CD8-positive, alpha-beta memory T cell (primary cell): ENCODE measurements at regions not wholly inside any gene's neighbourhood (a gene's known extent, or its start where the extent isn't known, plus 50 kb on each side); places are given as distances from the start of the nearest gene placed in this dataset.
A peak's percentile ranks its signal among the peaks of the same experiment; 100 is the strongest.

Source experiments
- CTCF ChIA-PET: fragments of 350-600 bp; sonication (Branson Sonifier 250); formaldehyde crosslinking; loops from one replicate; lab custom pipeline; 2021; ENCODE audit warnings: antibody characterized with exemption; lab: Charles Lee
- POLR2A ChIA-PET: fragments of 350-600 bp; sonication (Branson Sonifier 250); formaldehyde crosslinking; loops from one replicate; lab custom pipeline; 2021; ENCODE audit warnings: antibody characterized with exemption; lab: Charles Lee
- DNase-seq, 5 donors: peaks; one replicate each; pipeline versions ENCODE4 v3.0.0 to v3.0.0-alpha.2; 2020 to 2022; ENCODE audit warnings: mixed read lengths in 1 of 5
- H3K27ac ChIP-seq: one replicate; pipeline ENCODE4 v1.7.0; 2013; ENCODE audit warnings: low read depth, mild to moderate bottlenecking, low read length, moderate library complexity
- H3K27me3 ChIP-seq: 2 replicates; pipeline ENCODE4 v1.7.0; 2013; ENCODE audit warnings: low read length, mild to moderate bottlenecking; ENCODE audit not compliant: insufficient read depth, poor library complexity, severe bottlenecking
- H3K36me3 ChIP-seq: 2 replicates; pipeline ENCODE4 v1.7.0; 2013; ENCODE audit warnings: mild to moderate bottlenecking, low read length, moderate library complexity; ENCODE audit not compliant: insufficient read depth
- H3K4me1 ChIP-seq: 2 replicates; pipeline ENCODE4 v1.7.0; 2013; ENCODE audit warnings: mild to moderate bottlenecking, low read length, moderate library complexity; ENCODE audit not compliant: insufficient read depth
- H3K4me3 ChIP-seq: 2 replicates; pipeline ENCODE4 v1.7.0; 2013; ENCODE audit warnings: mild to moderate bottlenecking, low read length
- H3K9me3 ChIP-seq: 2 replicates; pipeline ENCODE4 v1.7.0; 2013; ENCODE audit warnings: mild to moderate bottlenecking, low read length
- H3K27ac Mint-ChIP-seq, 8 donors: one replicate each; pipeline ENCODE4 v1.8.0; 2020 to 2021; ENCODE audit warnings: mixed read lengths in 8 of 8, mild to moderate bottlenecking in 6 of 8, inconsistent platforms in 3 of 8, moderate library complexity in 3 of 8
- H3K27me3 Mint-ChIP-seq, 2 donors: one replicate each; pipeline ENCODE4 v1.8.0; 2020 to 2021; ENCODE audit warnings: mixed read lengths in 2 of 2, mild to moderate bottlenecking in 1 of 2, moderate library complexity in 1 of 2
- H3K36me3 Mint-ChIP-seq, 3 donors: one replicate each; pipeline ENCODE4 v1.8.0; 2020 to 2021; ENCODE audit warnings: mixed read lengths in 3 of 3, inconsistent platforms in 1 of 3, mild to moderate bottlenecking in 1 of 3
- H3K4me1 Mint-ChIP-seq, 3 donors: one replicate each; pipeline ENCODE4 v1.8.0; 2020 to 2021; ENCODE audit warnings: mixed read lengths in 3 of 3, inconsistent platforms in 1 of 3, mild to moderate bottlenecking in 1 of 3
- H3K4me3 Mint-ChIP-seq, 7 donors: one replicate each; pipeline ENCODE4 v1.8.0; 2020 to 2021; ENCODE audit warnings: mixed read lengths in 7 of 7, mild to moderate bottlenecking in 6 of 7, moderate library complexity in 4 of 7, inconsistent platforms in 2 of 7
- H3K9me3 Mint-ChIP-seq, 5 donors: one replicate each; pipeline ENCODE4 v1.8.0; 2020 to 2022; ENCODE audit warnings: mixed read lengths in 5 of 5, mild to moderate bottlenecking in 3 of 5, moderate library complexity in 2 of 5, inconsistent platforms in 1 of 5

DNA sequence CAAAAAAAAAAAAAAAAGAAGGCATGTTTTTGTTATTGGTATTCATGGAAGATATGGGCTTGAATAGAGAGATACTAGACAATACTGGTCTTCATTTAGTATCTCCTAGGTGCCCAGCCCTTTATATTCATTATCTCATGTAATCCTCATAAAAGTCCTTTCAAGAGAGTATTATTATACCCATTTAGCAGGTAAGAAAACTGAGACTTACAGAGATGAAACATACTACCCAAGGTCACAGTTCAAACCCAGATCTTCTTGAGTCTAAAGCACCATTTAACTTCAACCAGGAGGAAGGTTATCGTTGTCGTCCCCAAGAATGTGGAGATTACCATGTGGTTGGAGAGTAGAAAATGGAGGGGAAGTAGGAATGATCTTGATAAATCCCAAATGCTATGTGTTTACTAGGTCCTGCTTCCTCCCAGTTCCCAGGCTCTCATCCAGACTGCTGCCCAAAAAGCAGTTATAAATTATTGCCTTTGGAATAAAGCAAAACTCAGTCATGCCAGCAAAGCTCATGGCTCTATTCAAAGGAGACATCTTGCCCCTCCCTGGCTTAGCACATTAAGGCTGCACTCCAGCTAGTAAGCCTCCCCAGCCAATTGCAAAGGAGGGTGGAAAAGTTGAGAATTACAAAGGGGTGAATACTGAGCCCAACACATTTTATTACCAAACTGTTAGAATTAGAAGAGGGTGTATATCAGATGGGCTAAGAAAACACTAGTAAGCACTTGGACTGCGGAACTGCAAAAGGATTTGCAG is 163.9 kb downstream of the PIK3R1 start:
- no peak overlapping the region for H3K4me3 Mint-ChIP-seq
- no peak overlapping the region for H3K27ac ChIP-seq
- no peaks in the 10 kb centered on the region for H3K27me3 ChIP-seq
- peaks cover 17% of the 10 kb centered on the region for H3K4me1 ChIP-seq
- CTCF ChIA-PET, result interaction anchor here (1.5 kb wide), 1 partner anchor 24 kb away, joined by 3 read pairs; no protein-coding TSS in a partner anchor
- peak overlapping the region in 3 of 8 donors; percentile 3 to 80 (median 37) for H3K27ac Mint-ChIP-seq
- no peaks in the 10 kb centered on the region for H3K9me3 Mint-ChIP-seq
- H3K27me3 Mint-ChIP-seq, result no peaks in the 10 kb centered on the region
- H3K4me3 ChIP-seq, result no peak overlapping the region
- H3K36me3 Mint-ChIP-seq, result no peaks in the 10 kb centered on the region
- H3K36me3 ChIP-seq, result no peaks in the 10 kb centered on the region
- H3K4me1 Mint-ChIP-seq, result peaks cover 57 to 93% (median 80%) of the 10 kb centered on the region in 3 donors
- H3K9me3 ChIP-seq, result no peaks in the 10 kb centered on the region
- DNase-seq, result no peak
- POLR2A ChIA-PET, result interaction anchor here (1.2 to 1.4 kb wide), 2 partner anchors 12 to 55 kb away, joined by 4 to 5 read pairs; no protein-coding TSS in a partner anchor

GRCh38 chr5:68380078-68380477 is 164.5 kb downstream of the PIK3R1 start:
- ChIA-PET CTCF (no interaction called here), POLR2A (interaction anchor here (0.7 to 1.2 kb wide), 2 partner anchors 11 to 56 kb away, joined by 5 to 8 read pairs; no protein-coding TSS in a partner anchor)
- Mint-ChIP-seq H3K4me3 (no peak overlapping the region), H3K4me1 (peaks cover 63 to 97% (median 85%) of the 10 kb centered on the region in 3 donors), H3K36me3 (no peaks in the 10 kb centered on the region), H3K27ac (peak overlapping the region in 2 of 8 donors; percentile 45 to 71), H3K9me3 (no peaks in the 10 kb centered on the region), H3K27me3 (no peaks in the 10 kb centered on the region)
- Histone ChIP-seq H3K4me1 (peaks cover 17% of the 10 kb centered on the region), H3K4me3 (no peak overlapping the region), H3K36me3 (no peaks in the 10 kb centered on the region), H3K27ac (no peak overlapping the region), H3K27me3 (no peaks in the 10 kb centered on the region), H3K9me3 (no peaks in the 10 kb centered on the region)
- DNase-seq, result no peak

GRCh38 chr5:68381060-68381459 is 165.5 kb downstream of the PIK3R1 start:
- Mint-ChIP-seq H3K36me3 (no peaks in the 10 kb centered on the region), H3K4me1 (peaks cover 64 to 95% (median 88%) of the 10 kb centered on the region in 3 donors), H3K27ac (peak overlapping the region in 3 of 8 donors; percentile 0 to 63 (median 36)), H3K9me3 (no peaks in the 10 kb centered on the region), H3K4me3 (peak overlapping the region in 3 of 7 donors; percentile 1 to 46 (median 29)), H3K27me3 (no peaks in the 10 kb centered on the region)
- no peaks in the 10 kb centered on the region for H3K27me3 ChIP-seq
- no peaks in the 10 kb centered on the region for H3K9me3 ChIP-seq
- H3K4me3 ChIP-seq, result no peak overlapping the region
- H3K4me1 ChIP-seq, result peaks cover 17% of the 10 kb centered on the region
- H3K27ac ChIP-seq, result no peak overlapping the region
- POLR2A ChIA-PET, result interaction anchor here (0.6 to 0.9 kb wide), 2 partner anchors 10 to 165 kb away, joined by 3 read pairs; partner anchors contain the start of gene PIK3R1
- no peaks in the 10 kb centered on the region for H3K36me3 ChIP-seq
- CTCF ChIA-PET, result no interaction called here
- DNase-seq, result no peak

GRCh38 chr5:68381909-68382308 is 166.4 kb downstream of the PIK3R1 start:
- Histone ChIP-seq H3K4me1 (peaks cover 17% of the 10 kb centered on the region), H3K9me3 (no peaks in the 10 kb centered on the region), H3K4me3 (no peak overlapping the region), H3K27ac (no peak overlapping the region), H3K27me3 (no peaks in the 10 kb centered on the region), H3K36me3 (no peaks in the 10 kb centered on the region)
- no peak for DNase-seq
- ChIA-PET POLR2A (interaction anchor here (0.7 to 0.9 kb wide), 2 partner anchors 9 to 18 kb away, joined by 3 read pairs; no protein-coding TSS in a partner anchor), CTCF (no interaction called here)
- Mint-ChIP-seq H3K4me1 (peaks cover 62 to 88% (median 84%) of the 10 kb centered on the region in 3 donors), H3K27me3 (no peaks in the 10 kb centered on the region), H3K9me3 (no peaks in the 10 kb centered on the region), H3K36me3 (no peaks in the 10 kb centered on the region), H3K27ac (peak overlapping the region in 5 of 8 donors; percentile 47 to 73 (median 54)), H3K4me3 (peak overlapping the region in 2 of 7 donors; percentile 11 to 32)

GRCh38 chr5:68382640-68383039 is 167.1 kb downstream of the PIK3R1 start:
- Mint-ChIP-seq H3K4me1 (peaks cover 59 to 81% (median 76%) of the 10 kb centered on the region in 3 donors), H3K27me3 (no peaks in the 10 kb centered on the region), H3K36me3 (no peaks in the 10 kb centered on the region), H3K9me3 (no peaks in the 10 kb centered on the region), H3K27ac (peak overlapping the region in 7 of 8 donors; percentile 0 to 69 (median 42)), H3K4me3 (peak overlapping the region in 3 of 7 donors; percentile 2 to 14 (median 10))
- H3K4me3 ChIP-seq, result no peak overlapping the region
- no peaks in the 10 kb centered on the region for H3K27me3 ChIP-seq
- no peaks in the 10 kb centered on the region for H3K36me3 ChIP-seq
- CTCF ChIA-PET, result no interaction called here
- peaks cover 17% of the 10 kb centered on the region for H3K4me1 ChIP-seq
- H3K9me3 ChIP-seq, result no peaks in the 10 kb centered on the region
- no peak overlapping the region for H3K27ac ChIP-seq
- no peak for DNase-seq
- POLR2A ChIA-PET, result interaction anchor here (0.7 kb wide), 1 partner anchor 17 kb away, joined by 3 read pairs; no protein-coding TSS in a partner anchor

GRCh38 chr5:68383888-68384310 is 168.3 kb downstream of the PIK3R1 start:
- no peak overlapping the region for H3K4me3 Mint-ChIP-seq
- no peaks in the 10 kb centered on the region for H3K27me3 Mint-ChIP-seq
- Histone ChIP-seq H3K27ac (no peak overlapping the region), H3K36me3 (no peaks in the 10 kb centered on the region), H3K4me1 (peaks cover 17% of the 10 kb centered on the region), H3K9me3 (no peaks in the 10 kb centered on the region), H3K4me3 (no peak overlapping the region), H3K27me3 (no peaks in the 10 kb centered on the region)
- ChIA-PET CTCF (interaction anchor here (1.0 kb wide), 1 partner anchor 16 kb away, joined by 3 read pairs; no protein-coding TSS in a partner anchor), POLR2A (interaction anchor here (0.6 to 1.4 kb wide), 2 partner anchors 10 to 169 kb away, joined by 3 to 5 read pairs; partner anchors contain the start of gene PIK3R1)
- H3K9me3 Mint-ChIP-seq, result no peaks in the 10 kb centered on the region
- no peak for DNase-seq
- peak overlapping the region in 2 of 8 donors; percentile 8 to 9 for H3K27ac Mint-ChIP-seq
- no peaks in the 10 kb centered on the region for H3K36me3 Mint-ChIP-seq
- H3K4me1 Mint-ChIP-seq, result peaks cover 49 to 68% (median 64%) of the 10 kb centered on the region in 3 donors

DNA sequence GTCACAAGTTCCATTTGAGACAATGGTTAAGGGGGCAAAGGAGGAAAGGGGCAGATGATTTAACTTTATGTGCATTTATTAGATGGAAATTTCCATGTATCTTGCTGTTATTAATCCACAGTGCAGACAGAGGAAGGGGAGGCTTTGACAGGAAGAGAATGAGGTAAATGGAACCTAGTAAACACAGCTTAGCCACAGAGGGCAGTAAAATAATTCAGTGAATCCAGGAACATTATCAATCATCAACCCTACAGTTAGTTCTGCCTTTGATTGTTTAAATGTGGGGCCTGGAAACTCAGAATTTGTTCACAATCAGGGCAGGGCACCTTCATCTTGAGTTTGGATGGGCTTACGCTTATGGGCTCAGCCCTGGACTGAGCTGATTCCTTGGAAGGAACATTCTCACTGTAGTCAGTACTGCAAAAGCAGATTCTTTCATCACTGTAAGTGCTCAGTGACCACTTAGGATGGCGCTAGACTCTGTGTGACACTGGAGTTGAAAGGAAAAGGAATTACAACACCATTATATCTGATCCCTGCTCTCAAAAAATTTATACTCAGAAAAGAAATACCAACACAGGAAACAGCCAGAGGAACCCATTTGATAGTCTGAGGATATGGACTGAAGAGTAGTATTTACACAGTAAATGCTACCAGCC is 169.5 kb downstream of the PIK3R1 start:
- Mint-ChIP-seq H3K27me3 (no peaks in the 10 kb centered on the region), H3K27ac (peak overlapping the region in 1 of 8 donors; percentile 62), H3K4me3 (peak overlapping the region in 1 of 7 donors; percentile 19), H3K4me1 (peaks cover 41 to 56% (median 52%) of the 10 kb centered on the region in 3 donors), H3K36me3 (no peaks in the 10 kb centered on the region), H3K9me3 (no peaks in the 10 kb centered on the region)
- ChIA-PET CTCF (no interaction called here), POLR2A (interaction anchor here (1.4 kb wide), 1 partner anchor 170 kb away, joined by 3 read pairs; the partner anchor contains the start of gene PIK3R1)
- Histone ChIP-seq H3K4me1 (peaks cover 17% of the 10 kb centered on the region), H3K36me3 (no peaks in the 10 kb centered on the region), H3K27ac (no peak overlapping the region), H3K27me3 (no peaks in the 10 kb centered on the region), H3K4me3 (no peak overlapping the region), H3K9me3 (no peaks in the 10 kb centered on the region)
- DNase-seq, result no peak
